Muscle of leg (tissue), 3 donors: ENCODE measurements at regions not wholly inside any gene's neighbourhood (a gene's known extent, or its start where the extent isn't known, plus 50 kb on each side); places are given as distances from the start of the nearest gene placed in this dataset.

Source experiments
- DNase-seq: peaks from one replicate; pipeline ENCODE4 v3.0.0; 2013
- H3K27ac ChIP-seq: one replicate; pipeline ENCODE4 v1.5.1; 2013; ENCODE audit warnings: mild to moderate bottlenecking, low read length, control low read depth
- H3K27me3 ChIP-seq: one replicate; pipeline ENCODE4 v1.6.1; 2013; ENCODE audit warnings: low read length; ENCODE audit not compliant: control insufficient read depth, insufficient read depth
- H3K36me3 ChIP-seq: one replicate; pipeline ENCODE4 v1.6.1; 2013; ENCODE audit warnings: low read length; ENCODE audit not compliant: control insufficient read depth, insufficient read depth
- H3K4me1 ChIP-seq: one replicate; pipeline ENCODE4 v1.6.1; 2013; ENCODE audit warnings: low read length; ENCODE audit not compliant: control insufficient read depth, insufficient read depth
- H3K4me3 ChIP-seq: one replicate; pipeline ENCODE4 v1.5.1; 2013; ENCODE audit warnings: low read length, control low read depth
- H3K9me3 ChIP-seq: replicated peaks from 2 replicates; pipeline ENCODE4 v1.6.1; 2013; ENCODE audit warnings: low read depth, low read length; ENCODE audit not compliant: control insufficient read depth
- WGBS: methylation state at CpG from one replicate; pipeline ENCODE4 v1.1.5; 2013; ENCODE audit warnings: missing lambda C conversion rate; ENCODE audit not compliant: insufficient coverage; 5-methylcytosine and 5-hydroxymethylcytosine counted together

GRCh38 chr5:18990852-18991251 lies 997.1 kb downstream of the CDH18 start:
- no peaks in the 10 kb centered on the region for H3K4me1 ChIP-seq
- no peak overlapping the region for H3K4me3 ChIP-seq
- no CpG with 5 or more reads among the region's 1 CpG for WGBS
- no peak for DNase-seq
- no peaks in the 10 kb centered on the region for H3K36me3 ChIP-seq
- H3K27me3 ChIP-seq = no peaks in the 10 kb centered on the region
- no peak overlapping the region for H3K27ac ChIP-seq
- no peaks in the 10 kb centered on the region for H3K9me3 ChIP-seq

- H3K27me3 ChIP-seq = no peaks in the 10 kb centered on the region
- no peaks in the 10 kb centered on the region for H3K9me3 ChIP-seq
- H3K4me3 ChIP-seq = no peak overlapping the region
- no CpG with 5 or more reads among the region's 1 CpG for WGBS
- no peak overlapping the region for H3K27ac ChIP-seq
- H3K36me3 ChIP-seq = no peaks in the 10 kb centered on the region
- H3K4me1 ChIP-seq = no peaks in the 10 kb centered on the region
- DNase-seq = no peak
Observed at GRCh38 chr5:18992264-18992663, 995.7 kb downstream of the CDH18 start.

GRCh38 chr5:18999478-18999877 lies 988.5 kb downstream of the CDH18 start:
- Histone ChIP-seq H3K9me3 (no peaks in the 10 kb centered on the region), H3K36me3 (no peaks in the 10 kb centered on the region), H3K4me1 (no peaks in the 10 kb centered on the region), H3K27me3 (no peaks in the 10 kb centered on the region), H3K4me3 (no peak overlapping the region), H3K27ac (no peak overlapping the region)
- DNase-seq = no peak

GRCh38 chr5:19001054-19001453 lies 986.9 kb downstream of the CDH18 start:
- Histone ChIP-seq H3K27ac (no peak overlapping the region), H3K4me3 (no peak overlapping the region), H3K27me3 (no peaks in the 10 kb centered on the region), H3K9me3 (no peaks in the 10 kb centered on the region), H3K4me1 (no peaks in the 10 kb centered on the region), H3K36me3 (no peaks in the 10 kb centered on the region)
- DNase-seq = no peak
- no CpG with 5 or more reads among the region's 1 CpG for WGBS

GRCh38 chr5:19001539-19001938 lies 986.5 kb downstream of the CDH18 start:
- H3K4me3 ChIP-seq = no peak overlapping the region
- H3K9me3 ChIP-seq = no peaks in the 10 kb centered on the region
- no peak overlapping the region for H3K27ac ChIP-seq
- H3K36me3 ChIP-seq = no peaks in the 10 kb centered on the region
- no peaks in the 10 kb centered on the region for H3K4me1 ChIP-seq
- no peaks in the 10 kb centered on the region for H3K27me3 ChIP-seq
- no peak for DNase-seq
- no CpG with 5 or more reads among the region's 2 CpGs for WGBS

GRCh38 chr5:19002111-19002510 lies 985.9 kb downstream of the CDH18 start:
- Histone ChIP-seq H3K4me1 (no peaks in the 10 kb centered on the region), H3K36me3 (no peaks in the 10 kb centered on the region), H3K27ac (no peak overlapping the region), H3K27me3 (no peaks in the 10 kb centered on the region), H3K4me3 (no peak overlapping the region), H3K9me3 (no peaks in the 10 kb centered on the region)
- no CpG with 5 or more reads among the region's 1 CpG for WGBS
- no peak for DNase-seq

GRCh38 chr5:19018822-19019221 lies 969.2 kb downstream of the CDH18 start:
- Histone ChIP-seq H3K27ac (no peak overlapping the region), H3K4me1 (no peaks in the 10 kb centered on the region), H3K4me3 (no peak overlapping the region), H3K9me3 (no peaks in the 10 kb centered on the region), H3K27me3 (no peaks in the 10 kb centered on the region), H3K36me3 (no peaks in the 10 kb centered on the region)
- 44% methylated on average over 3 of the region's 5 CpGs for WGBS
- no peak for DNase-seq

GRCh38 chr5:19031491-19031890 lies 956.5 kb downstream of the CDH18 start:
- DNase-seq = no peak
- H3K27me3 ChIP-seq = no peaks in the 10 kb centered on the region
- H3K4me1 ChIP-seq = no peaks in the 10 kb centered on the region
- no peaks in the 10 kb centered on the region for H3K36me3 ChIP-seq
- WGBS = 71% methylated on average over 2 of the region's 3 CpGs
- H3K4me3 ChIP-seq = no peak overlapping the region
- H3K27ac ChIP-seq = no peak overlapping the region
- no peaks in the 10 kb centered on the region for H3K9me3 ChIP-seq

GRCh38 chr5:19035816-19036215 lies 952.2 kb downstream of the CDH18 start:
- no peak for DNase-seq
- Histone ChIP-seq H3K4me3 (no peak overlapping the region), H3K9me3 (no peaks in the 10 kb centered on the region), H3K4me1 (no peaks in the 10 kb centered on the region), H3K27me3 (no peaks in the 10 kb centered on the region), H3K27ac (no peak overlapping the region), H3K36me3 (no peaks in the 10 kb centered on the region)
- 29% methylated on average over 1 of the region's 1 CpG for WGBS

- H3K27ac ChIP-seq = no peak overlapping the region
- no peaks in the 10 kb centered on the region for H3K9me3 ChIP-seq
- no peak for DNase-seq
- no peaks in the 10 kb centered on the region for H3K36me3 ChIP-seq
- H3K4me1 ChIP-seq = no peaks in the 10 kb centered on the region
- no CpG with 5 or more reads among the region's 2 CpGs for WGBS
- H3K27me3 ChIP-seq = no peaks in the 10 kb centered on the region
- H3K4me3 ChIP-seq = no peak overlapping the region
Observed at GRCh38 chr5:19042106-19042505, 945.9 kb downstream of the CDH18 start.

GRCh38 chr5:19044311-19044710 lies 943.7 kb downstream of the CDH18 start:
- Histone ChIP-seq H3K4me1 (no peaks in the 10 kb centered on the region), H3K9me3 (no peaks in the 10 kb centered on the region), H3K4me3 (no peak overlapping the region), H3K27me3 (no peaks in the 10 kb centered on the region), H3K27ac (no peak overlapping the region), H3K36me3 (no peaks in the 10 kb centered on the region)
- no peak for DNase-seq
- no CpG with 5 or more reads among the region's 3 CpGs for WGBS
